HG03457 (cell line): ENCODE measurements at regions not wholly inside any gene's neighbourhood (a gene's known extent, or its start where the extent isn't known, plus 50 kb on each side); places are given as distances from the start of the nearest gene placed in this dataset.

Source experiments
- ATAC-seq: cut with Tn5 transposase; IDR thresholded peaks from one replicate; pipeline ENCODE4 v1.9.1; 2021; ENCODE audit warnings: moderate number of reproducible peaks; ENCODE audit not compliant: unreplicated experiment

DNA sequence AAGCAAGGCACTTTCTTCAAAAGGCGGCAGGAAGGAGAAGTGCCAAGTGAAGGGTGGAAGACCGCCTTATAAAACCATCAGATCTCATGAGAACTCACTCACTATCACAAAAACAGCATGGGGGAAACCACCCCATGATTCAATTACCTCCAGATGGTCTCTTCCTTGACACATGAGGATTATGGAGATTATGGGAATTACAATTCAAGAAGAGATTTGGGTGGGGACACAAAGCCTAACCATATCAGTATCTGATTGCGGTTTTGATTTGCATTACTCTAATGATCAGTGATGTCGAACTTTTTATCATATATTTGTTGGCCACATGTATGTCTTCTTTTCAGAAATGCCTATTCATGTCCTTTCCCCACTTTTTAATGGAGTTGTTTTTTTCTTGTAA, 549.3 kb upstream of the IL12A start:
- ATAC-seq, result no peak

- ATAC-seq, result no peak
Observed at GRCh38 chr3:159441279-159441678, 547.4 kb upstream of the IL12A start.

DNA sequence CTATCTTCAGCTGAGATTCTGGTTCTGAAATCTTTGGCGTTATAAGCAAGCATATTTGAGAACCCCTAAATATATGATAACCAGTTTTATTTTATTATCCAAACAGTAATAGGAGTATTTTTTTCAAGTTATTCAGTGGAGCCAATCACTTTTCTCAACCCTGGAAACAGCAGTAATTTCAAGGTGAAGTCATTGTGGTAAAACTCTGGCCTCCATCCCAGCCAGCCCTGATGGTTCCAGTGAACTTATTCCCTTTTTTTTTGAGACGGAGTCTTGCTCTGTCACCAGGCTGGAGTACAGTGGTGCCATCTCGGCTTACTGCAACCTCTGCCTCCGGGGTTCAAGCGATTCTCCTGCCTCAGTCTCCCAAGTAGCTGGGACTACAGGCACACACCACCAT, 545.4 kb upstream of the IL12A start:
- ATAC-seq, result no peak

- no peak for ATAC-seq
Observed at GRCh38 chr3:159447841-159448240, 540.8 kb upstream of the IL12A start.

GRCh38 chr3:159448902-159449301, 539.7 kb upstream of the IL12A start:
- no peak for ATAC-seq

- no peak for ATAC-seq
Observed at GRCh38 chr3:159451067-159451466, 537.6 kb upstream of the IL12A start.

GRCh38 chr3:159451482-159451881, 537.2 kb upstream of the IL12A start:
- ATAC-seq, result no peak

DNA sequence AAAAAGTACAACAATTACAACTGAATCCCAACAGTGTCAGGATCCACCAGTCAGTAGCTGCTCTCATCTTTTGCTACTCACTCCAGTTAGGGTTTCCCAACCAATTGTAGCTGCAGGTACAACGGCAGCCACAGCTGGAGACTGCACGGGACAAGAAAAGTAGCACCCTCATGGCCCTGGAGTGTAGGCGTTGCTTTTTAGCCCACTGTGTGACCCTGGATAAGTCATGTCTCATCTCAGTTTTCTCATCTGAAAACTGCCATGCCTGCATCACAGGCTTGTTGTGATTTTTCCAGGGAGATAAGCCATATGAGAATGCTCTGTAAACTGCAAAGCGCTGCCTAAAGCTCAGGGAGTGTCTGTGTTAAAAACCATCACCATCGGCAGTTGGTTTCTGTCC, 535.6 kb upstream of the IL12A start:
- no peak for ATAC-seq

GRCh38 chr3:159453945-159454344, 534.7 kb upstream of the IL12A start:
- ATAC-seq, result no peak

DNA sequence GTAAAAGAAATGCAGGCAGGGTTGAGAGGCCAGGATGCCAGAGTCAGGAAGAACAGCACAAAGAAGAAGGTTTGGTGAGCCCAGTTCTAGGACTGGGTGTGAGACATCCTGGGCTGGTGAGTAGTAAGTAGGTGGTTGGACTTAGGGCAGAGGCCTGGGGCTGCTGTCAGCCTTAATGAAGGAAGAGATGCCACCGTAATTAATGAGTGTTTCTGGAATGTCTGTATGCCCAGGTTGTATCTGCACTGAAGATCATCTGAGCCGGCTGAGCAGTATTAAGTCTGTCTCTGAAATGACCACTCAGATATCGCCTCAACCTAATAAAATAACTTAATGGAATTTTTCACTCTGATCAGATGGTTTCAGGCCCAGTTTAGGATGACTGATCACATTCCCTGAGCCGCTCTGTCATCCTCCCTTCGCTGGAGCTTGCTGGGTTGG, 532.9 kb upstream of the IL12A start:
- ATAC-seq, result no peak

- ATAC-seq, result no peak
Observed at GRCh38 chr3:159458010-159458409, 530.6 kb upstream of the IL12A start.

- ATAC-seq, result no peak
Observed at GRCh38 chr3:159458982-159459381, 529.7 kb upstream of the IL12A start.

GRCh38 chr3:159472611-159473010, 516.0 kb upstream of the IL12A start:
- no peak for ATAC-seq

GRCh38 chr3:159473206-159473605, 515.4 kb upstream of the IL12A start:
- no peak for ATAC-seq

DNA sequence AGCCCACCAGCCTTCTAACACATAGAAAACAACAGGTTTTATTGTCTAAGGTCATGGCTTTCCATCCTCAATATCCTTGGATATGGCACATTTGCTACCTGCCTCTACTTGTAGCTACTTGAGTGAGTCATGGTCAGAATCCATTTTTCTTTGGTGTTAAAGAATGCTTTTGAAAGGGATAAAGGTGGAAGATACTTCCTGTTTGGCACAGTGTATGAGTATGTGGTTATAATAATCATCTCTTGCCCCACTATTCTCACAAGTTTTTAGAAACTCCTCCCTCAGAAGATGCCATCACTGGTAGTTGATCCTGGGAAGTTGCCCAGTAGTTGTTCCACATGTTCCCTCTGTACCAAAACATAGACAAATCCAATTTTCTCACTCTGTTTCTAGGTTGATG, 508.6 kb upstream of the IL12A start:
- no peak for ATAC-seq

DNA sequence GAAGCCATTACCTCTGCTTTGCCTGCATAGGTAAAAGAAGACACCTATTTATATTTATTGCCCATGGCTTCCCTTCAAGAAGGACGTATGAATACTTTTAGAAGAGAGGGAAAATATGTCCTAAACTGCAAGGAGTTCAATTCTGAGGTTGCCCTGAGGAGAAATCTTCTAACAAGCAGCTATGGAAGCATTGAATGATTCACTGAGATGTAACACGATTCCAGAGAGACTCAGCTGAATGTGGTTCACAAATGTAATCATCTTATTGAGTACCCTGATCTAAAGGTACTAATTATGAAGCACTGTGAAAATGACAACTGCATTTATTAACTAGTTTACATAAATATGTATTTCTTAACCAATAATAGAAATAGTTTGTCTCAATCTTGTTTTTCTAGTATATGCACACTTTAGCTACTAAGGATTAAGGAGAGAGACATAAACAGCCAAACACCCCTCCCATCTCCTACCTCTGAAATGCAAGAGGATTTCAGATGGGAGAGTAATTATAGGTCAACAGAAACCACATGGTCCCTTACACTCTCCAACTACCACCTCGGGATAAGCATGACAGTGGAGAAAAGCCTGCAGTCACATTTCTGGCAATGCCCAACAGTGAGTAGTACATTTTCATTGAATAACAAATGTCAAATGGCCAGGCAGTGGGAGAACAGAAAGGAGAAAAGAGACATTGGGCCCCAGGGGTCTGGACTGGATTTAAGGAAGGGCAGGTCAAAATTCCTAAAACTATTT, 506.2 kb upstream of the IL12A start:
- no peak for ATAC-seq

DNA sequence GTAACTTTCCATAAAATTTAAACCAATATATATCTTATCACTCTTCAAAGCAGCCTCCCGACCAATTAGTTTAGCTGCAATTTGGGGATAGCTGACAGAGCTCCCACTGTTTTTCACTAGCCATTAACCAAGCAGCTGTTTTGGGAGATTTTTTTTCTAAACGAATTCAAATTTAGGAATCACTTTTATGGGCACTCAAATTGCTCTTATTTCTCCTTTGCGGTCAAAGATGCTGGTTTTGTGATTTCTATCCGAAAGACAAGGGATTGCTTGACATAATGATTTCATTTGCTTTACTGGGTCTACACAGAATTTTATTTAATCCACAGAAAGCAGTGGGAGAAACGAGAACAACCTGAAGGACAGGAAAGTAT, 505.7 kb upstream of the IL12A start:
- ATAC-seq, result no peak

- no peak for ATAC-seq
Observed at GRCh38 chr3:159486580-159486979, 502.1 kb upstream of the IL12A start.

- no peak for ATAC-seq
Observed at GRCh38 chr3:159487304-159487703, 501.3 kb upstream of the IL12A start.

GRCh38 chr3:159488602-159489001, 500.0 kb upstream of the IL12A start:
- ATAC-seq, result no peak

GRCh38 chr3:159497361-159497760, 491.3 kb upstream of the IL12A start:
- no peak for ATAC-seq

DNA sequence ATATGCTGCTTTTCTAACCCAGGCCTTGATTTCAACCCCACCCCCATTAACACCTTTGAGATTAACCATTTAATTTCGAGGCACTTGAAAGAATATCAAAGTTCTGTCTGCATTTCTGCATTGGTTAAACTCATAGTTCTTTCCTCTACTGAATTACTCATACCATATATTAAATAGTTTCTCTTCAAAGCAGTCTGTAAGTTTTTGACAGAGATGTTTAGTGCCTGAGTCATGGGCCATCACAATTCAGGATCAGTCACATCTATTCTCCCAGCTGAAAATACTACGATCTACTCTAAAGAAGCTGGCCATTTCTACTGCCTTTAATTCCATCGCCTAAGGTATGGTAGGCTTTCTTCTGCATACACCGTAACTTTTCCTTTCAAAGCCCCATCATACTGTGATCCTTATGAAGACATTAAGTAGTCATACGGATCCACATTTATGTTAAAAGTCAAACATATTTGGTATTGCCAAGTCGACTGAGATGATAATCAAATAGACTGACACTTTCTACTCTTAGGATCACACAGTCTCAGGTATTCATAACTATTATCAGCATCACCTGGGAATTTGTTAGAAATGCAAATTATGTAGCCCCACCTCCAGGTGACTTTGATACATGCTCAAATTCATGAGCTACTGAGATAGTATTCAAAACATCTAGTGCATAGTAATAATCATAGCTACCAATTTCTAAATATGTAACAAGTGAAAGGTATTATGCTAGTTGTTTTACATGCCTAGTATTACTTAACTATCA, 489.4 kb upstream of the IL12A start:
- ATAC-seq, result no peak
